ENCODE measurements at regions not wholly inside any gene's neighbourhood (a gene's known extent, or its start where the extent isn't known, plus 50 kb on each side); places are given as distances from the start of the nearest gene placed in this dataset.

DNA sequence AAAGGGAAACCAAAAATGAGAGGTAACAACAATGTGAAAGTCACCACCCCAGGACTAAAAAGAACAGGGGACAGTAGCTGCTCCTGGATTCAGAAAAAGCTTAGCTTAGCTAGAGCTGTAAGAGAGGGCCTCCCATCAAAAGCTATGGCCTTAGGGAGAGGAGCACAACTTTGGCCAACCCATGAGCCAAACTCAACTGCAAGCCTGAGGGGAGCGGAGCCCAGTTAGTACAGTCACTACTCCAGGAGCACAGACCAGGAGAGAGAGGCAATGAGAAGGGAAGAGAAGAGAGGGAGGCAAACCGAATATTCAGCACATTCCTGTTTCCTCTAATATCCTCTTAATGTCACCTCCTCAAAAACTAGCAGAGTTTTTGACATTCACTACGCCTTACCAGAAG is 917.1 kb upstream of the INTU start:
- Histone ChIP-seq H3K9me3 (ENCODE audit: low read length) (no peaks in the 10 kb centered on the region), H3K36me3 (replicated peaks in 1 of 2; ENCODE audit: control insufficient read depth in 1 of 2, insufficient read depth in 2 of 2, low read length in 2 of 2) (no peaks in the 10 kb centered on the region), H3K9ac (ENCODE audit: insufficient read depth, low read depth, low read length) (no peak overlapping the region), H3K4me1 (ENCODE audit: insufficient read depth, low read length) (no peaks in the 10 kb centered on the region), H3K27me3 (ENCODE audit: control insufficient read depth in 1 of 2, insufficient read depth in 2 of 2, low read length in 2 of 2) (no peaks in the 10 kb centered on the region), H4K20me1 (ENCODE audit: insufficient read depth, low read length) (no peaks in the 10 kb centered on the region), H3K79me2 (ENCODE audit: insufficient read depth, low read length) (no peaks in the 10 kb centered on the region), H3K4me3 (replicated peaks in 1 of 3; ENCODE audit: insufficient read depth in 1 of 3, low read depth in 2 of 3, low read length in 3 of 3) (no peak overlapping the region), H3K4me2 (ENCODE audit: low read depth, low read length) (no peak overlapping the region), H2AFZ (ENCODE audit: low read length) (no peak overlapping the region), H3K27ac (ENCODE audit: extremely low read length, insufficient read depth, low read length) (no peak overlapping the region)
- FAIRE-seq (no peak), ATAC-seq (no peak), DNase-seq (ENCODE audit: low spot score) (no peak)
- intact Hi-C loops (cut with micrococcal nuclease; ENCODE audit: unreplicated experiment) (no loop called here), in situ Hi-C loops (cut with HindIII; ENCODE audit: extremely low pct_ligation_motif_present, low pct_unique_long_range_greater_than_20kb) (no loop called here)
- ChIA-PET POLR2A (no interaction called here), CTCF (ENCODE audit: low intra/inter-chr PET ratio, low total read pairs) (no interaction called here)
- TF ChIP-seq MED13 (CRISPR knock-in tag; IDR thresholded peaks at IDR 0.05) = no peak
- TF ChIP-seq, protein P1, sequence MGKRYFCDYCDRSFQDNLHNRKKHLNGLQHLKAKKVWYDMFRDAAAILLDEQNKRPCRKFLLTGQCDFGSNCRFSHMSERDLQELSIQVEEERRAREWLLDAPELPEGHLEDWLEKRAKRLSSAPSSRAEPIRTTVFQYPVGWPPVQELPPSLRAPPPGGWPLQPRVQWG (CRISPR knock-in tag; IDR thresholded peaks at IDR 0.05; ENCODE audit: borderline replicate concordance, low read depth) = no peak
- no peak for TF ChIP-seq JDP2 (CRISPR knock-in tag; IDR thresholded peaks at IDR 0.05; ENCODE audit: borderline replicate concordance)
- TF ChIP-seq, protein P2, sequence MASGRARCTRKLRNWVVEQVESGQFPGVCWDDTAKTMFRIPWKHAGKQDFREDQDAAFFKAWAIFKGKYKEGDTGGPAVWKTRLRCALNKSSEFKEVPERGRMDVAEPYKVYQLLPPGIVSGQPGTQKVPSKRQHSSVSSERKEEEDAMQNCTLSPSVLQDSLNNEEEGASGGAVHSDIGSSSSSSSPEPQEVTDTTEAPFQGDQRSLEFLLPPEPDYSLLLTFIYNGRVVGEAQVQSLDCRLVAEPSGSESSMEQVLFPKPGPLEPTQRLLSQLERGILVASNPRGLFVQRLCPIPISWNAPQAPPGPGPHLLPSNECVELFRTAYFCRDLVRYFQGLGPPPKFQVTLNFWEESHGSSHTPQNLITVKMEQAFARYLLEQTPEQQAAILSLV (CRISPR knock-in tag; IDR thresholded peaks at IDR 0.05; ENCODE audit: borderline replicate concordance) = no peak
- TF ChIP-seq ZFP41 (CRISPR knock-in tag; IDR thresholded peaks at IDR 0.05; ENCODE audit: borderline replicate concordance) = no peak
- TF ChIP-seq, protein P3, sequence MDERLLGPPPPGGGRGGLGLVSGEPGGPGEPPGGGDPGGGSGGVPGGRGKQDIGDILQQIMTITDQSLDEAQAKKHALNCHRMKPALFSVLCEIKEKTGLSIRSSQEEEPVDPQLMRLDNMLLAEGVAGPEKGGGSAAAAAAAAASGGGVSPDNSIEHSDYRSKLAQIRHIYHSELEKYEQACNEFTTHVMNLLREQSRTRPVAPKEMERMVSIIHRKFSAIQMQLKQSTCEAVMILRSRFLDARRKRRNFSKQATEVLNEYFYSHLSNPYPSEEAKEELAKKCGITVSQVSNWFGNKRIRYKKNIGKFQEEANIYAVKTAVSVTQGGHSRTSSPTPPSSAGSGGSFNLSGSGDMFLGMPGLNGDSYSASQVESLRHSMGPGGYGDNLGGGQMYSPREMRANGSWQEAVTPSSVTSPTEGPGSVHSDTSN (CRISPR knock-in tag; IDR thresholded peaks at IDR 0.05) = no peak
- no peak for TF ChIP-seq SETDB1 (CRISPR knock-in tag; IDR thresholded peaks at IDR 0.05; ENCODE audit: borderline replicate concordance)
- no peak for TF ChIP-seq PRPF4 (IDR thresholded peaks at IDR 0.05; ENCODE audit: low read depth, low read length, poor library complexity, severe bottlenecking)
- no peak for TF ChIP-seq NCOA5 (CRISPR knock-in tag; IDR thresholded peaks at IDR 0.05)
- no peak for TF ChIP-seq ASH2L (IDR thresholded peaks at IDR 0.05; ENCODE audit: insufficient read length, low read depth, low read length)
- no peak for TF ChIP-seq ZKSCAN5 (CRISPR knock-in tag; IDR thresholded peaks at IDR 0.05)
- TF ChIP-seq ZSCAN21 (CRISPR knock-in tag; IDR thresholded peaks at IDR 0.05; ENCODE audit: borderline replicate concordance) = no peak
- TF ChIP-seq, protein P4, sequence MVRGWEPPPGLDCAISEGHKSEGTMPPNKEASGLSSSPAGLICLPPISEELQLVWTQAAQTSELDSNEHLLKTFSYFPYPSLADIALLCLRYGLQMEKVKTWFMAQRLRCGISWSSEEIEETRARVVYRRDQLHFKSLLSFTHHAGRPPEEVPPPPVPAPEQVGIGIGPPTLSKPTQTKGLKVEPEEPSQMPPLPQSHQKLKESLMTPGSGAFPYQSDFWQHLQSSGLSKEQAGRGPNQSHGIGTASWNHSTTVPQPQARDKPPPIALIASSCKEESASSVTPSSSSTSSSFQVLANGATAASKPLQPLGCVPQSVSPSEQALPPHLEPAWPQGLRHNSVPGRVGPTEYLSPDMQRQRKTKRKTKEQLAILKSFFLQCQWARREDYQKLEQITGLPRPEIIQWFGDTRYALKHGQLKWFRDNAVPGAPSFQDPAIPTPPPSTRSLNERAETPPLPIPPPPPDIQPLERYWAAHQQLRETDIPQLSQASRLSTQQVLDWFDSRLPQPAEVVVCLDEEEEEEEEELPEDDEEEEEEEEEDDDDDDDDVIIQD (CRISPR knock-in tag; IDR thresholded peaks at IDR 0.05; ENCODE audit: low read depth) = no peak
- TF ChIP-seq ATF7 (IDR thresholded peaks at IDR 0.05) = no peak
- no peak for TF ChIP-seq ATF7 (CRISPR knock-in tag; IDR thresholded peaks at IDR 0.05)
- TF ChIP-seq, protein P5, sequence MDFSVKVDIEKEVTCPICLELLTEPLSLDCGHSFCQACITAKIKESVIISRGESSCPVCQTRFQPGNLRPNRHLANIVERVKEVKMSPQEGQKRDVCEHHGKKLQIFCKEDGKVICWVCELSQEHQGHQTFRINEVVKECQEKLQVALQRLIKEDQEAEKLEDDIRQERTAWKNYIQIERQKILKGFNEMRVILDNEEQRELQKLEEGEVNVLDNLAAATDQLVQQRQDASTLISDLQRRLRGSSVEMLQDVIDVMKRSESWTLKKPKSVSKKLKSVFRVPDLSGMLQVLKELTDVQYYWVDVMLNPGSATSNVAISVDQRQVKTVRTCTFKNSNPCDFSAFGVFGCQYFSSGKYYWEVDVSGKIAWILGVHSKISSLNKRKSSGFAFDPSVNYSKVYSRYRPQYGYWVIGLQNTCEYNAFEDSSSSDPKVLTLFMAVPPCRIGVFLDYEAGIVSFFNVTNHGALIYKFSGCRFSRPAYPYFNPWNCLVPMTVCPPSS (IDR thresholded peaks at IDR 0.05) = no peak
- TF ChIP-seq, protein P6, sequence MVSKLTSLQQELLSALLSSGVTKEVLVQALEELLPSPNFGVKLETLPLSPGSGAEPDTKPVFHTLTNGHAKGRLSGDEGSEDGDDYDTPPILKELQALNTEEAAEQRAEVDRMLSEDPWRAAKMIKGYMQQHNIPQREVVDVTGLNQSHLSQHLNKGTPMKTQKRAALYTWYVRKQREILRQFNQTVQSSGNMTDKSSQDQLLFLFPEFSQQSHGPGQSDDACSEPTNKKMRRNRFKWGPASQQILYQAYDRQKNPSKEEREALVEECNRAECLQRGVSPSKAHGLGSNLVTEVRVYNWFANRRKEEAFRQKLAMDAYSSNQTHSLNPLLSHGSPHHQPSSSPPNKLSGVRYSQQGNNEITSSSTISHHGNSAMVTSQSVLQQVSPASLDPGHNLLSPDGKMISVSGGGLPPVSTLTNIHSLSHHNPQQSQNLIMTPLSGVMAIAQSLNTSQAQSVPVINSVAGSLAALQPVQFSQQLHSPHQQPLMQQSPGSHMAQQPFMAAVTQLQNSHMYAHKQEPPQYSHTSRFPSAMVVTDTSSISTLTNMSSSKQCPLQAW (CRISPR knock-in tag; IDR thresholded peaks at IDR 0.05) = no peak
- no peak for TF ChIP-seq ZNF33B (CRISPR knock-in tag; IDR thresholded peaks at IDR 0.05)
- TF ChIP-seq SNAPC2 (CRISPR knock-in tag; IDR thresholded peaks at IDR 0.05) = no peak
- WGBS (ENCODE audit: low lambda C conversion rate) = 7% methylated on average over 3 of the region's 3 CpGs
- BruUV-seq (replicated peaks) = no TSS peak
